ENCODE measurements at regions not wholly inside any gene's neighbourhood (a gene's known extent, or its start where the extent isn't known, plus 50 kb on each side); places are given as distances from the start of the nearest gene placed in this dataset.

GRCh38 chr10:131553121-131553520, 241.6 kb upstream of the TCERG1L start:
- TF ChIP-seq CTCF (IDR thresholded peaks at IDR 0.05) (no peak), POLR2A (IDR thresholded peaks at IDR 0.05) (no peak)
